ENCODE measurements at regions not wholly inside any gene's neighbourhood (a gene's known extent, or its start where the extent isn't known, plus 50 kb on each side); places are given as distances from the start of the nearest gene placed in this dataset.

DNA sequence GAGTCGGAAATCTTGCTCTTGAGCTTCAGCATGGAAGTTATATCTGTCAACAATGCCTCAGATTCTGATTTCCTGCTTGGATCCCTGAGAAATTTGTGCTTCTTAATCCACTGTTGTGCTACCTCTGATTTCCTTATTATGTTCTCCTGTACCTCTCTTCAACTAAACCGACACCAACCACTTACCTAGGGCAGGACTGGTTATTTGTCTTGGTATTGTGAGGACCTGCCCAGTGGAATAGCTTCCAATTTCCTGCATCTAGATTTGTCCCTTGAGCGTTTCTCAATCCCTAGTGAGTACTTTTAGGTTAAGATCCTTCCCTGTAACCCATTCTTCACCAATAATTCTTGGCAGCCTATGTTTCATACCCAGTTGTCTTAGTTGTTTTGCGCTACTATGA is 720.5 kb upstream of the ZNF385D start:
- H3K9ac ChIP-seq (replicated peaks; ENCODE audit: extremely low read depth, insufficient read depth, low read length): no peak overlapping the region
- H3K27me3 ChIP-seq (ENCODE audit: control insufficient read depth in 2 of 2, insufficient read depth in 2 of 2, low read length in 2 of 2): no peaks in the 10 kb centered on the region
- no peak overlapping the region for H3K4me2 ChIP-seq (ENCODE audit: insufficient read depth, low read length)
- H3K4me1 ChIP-seq (ENCODE audit: control insufficient read depth, extremely low read depth, insufficient read depth, low read length): no peaks in the 10 kb centered on the region
- no peak overlapping the region for H3K4me3 ChIP-seq (replicated peaks in 1 of 3; ENCODE audit: insufficient read depth in 1 of 3, low read depth in 1 of 3, low read length in 3 of 3)
- POLR2A ChIA-PET: no interaction called here
- TF ChIP-seq POLR2AphosphoS5 (IDR thresholded peaks at IDR 0.05; ENCODE audit: insufficient read depth, low read depth, low read length) (no peak), MYC (IDR thresholded peaks at IDR 0.05; ENCODE audit: low read depth, low read length) (no peak), EZH2 (IDR thresholded peaks at IDR 0.05; ENCODE audit: borderline replicate concordance, low read depth, low read length, severe bottlenecking) (no peak), MAX (IDR thresholded peaks at IDR 0.05; ENCODE audit: insufficient read depth, insufficient read length) (no peak), GATA2 (IDR thresholded peaks at IDR 0.05; ENCODE audit: insufficient read depth, insufficient read length, low read depth, low read length) (no peak)
- TF ChIP-seq, protein P1, sequence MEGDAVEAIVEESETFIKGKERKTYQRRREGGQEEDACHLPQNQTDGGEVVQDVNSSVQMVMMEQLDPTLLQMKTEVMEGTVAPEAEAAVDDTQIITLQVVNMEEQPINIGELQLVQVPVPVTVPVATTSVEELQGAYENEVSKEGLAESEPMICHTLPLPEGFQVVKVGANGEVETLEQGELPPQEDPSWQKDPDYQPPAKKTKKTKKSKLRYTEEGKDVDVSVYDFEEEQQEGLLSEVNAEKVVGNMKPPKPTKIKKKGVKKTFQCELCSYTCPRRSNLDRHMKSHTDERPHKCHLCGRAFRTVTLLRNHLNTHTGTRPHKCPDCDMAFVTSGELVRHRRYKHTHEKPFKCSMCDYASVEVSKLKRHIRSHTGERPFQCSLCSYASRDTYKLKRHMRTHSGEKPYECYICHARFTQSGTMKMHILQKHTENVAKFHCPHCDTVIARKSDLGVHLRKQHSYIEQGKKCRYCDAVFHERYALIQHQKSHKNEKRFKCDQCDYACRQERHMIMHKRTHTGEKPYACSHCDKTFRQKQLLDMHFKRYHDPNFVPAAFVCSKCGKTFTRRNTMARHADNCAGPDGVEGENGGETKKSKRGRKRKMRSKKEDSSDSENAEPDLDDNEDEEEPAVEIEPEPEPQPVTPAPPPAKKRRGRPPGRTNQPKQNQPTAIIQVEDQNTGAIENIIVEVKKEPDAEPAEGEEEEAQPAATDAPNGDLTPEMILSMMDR (IDR thresholded peaks at IDR 0.05; ENCODE audit: extremely low read depth in 1 of 2, insufficient read depth in 1 of 2, low read depth in 1 of 2, low read length in 2 of 2): no peak
- no peaks in the 10 kb centered on the region for H4K20me1 ChIP-seq (replicated peaks; ENCODE audit: control insufficient read depth, extremely low read depth, insufficient read depth, low read length)
- no peaks in the 10 kb centered on the region for H3K9me1 ChIP-seq (replicated peaks; ENCODE audit: control insufficient read depth, extremely low read depth, insufficient read depth, low read length)
- peaks cover 2% of the 10 kb centered on the region for H3K9me3 ChIP-seq (replicated peaks; ENCODE audit: control insufficient read depth, insufficient read depth, low read length)
- no peaks in the 10 kb centered on the region for H3K36me3 ChIP-seq (ENCODE audit: control insufficient read depth in 2 of 2, extremely low read depth in 1 of 2, insufficient read depth in 2 of 2, low read length in 2 of 2)
- intact Hi-C loops (cut with micrococcal nuclease): no loop called here
- H3K27ac ChIP-seq (ENCODE audit: insufficient read depth, low read depth, low read length): no peak overlapping the region
- BruUV-seq (replicated peaks): no TSS peak
- dilution Hi-C loops (cut with MboI; ENCODE audit: extremely low pct_ligation_motif_present, low sequenced_read_pairs): no loop called here
- CTCF ChIA-PET: no interaction called here
- H2AFZ ChIP-seq (ENCODE audit: low read depth, low read length): no peak overlapping the region
- H3K79me2 ChIP-seq (ENCODE audit: control insufficient read depth, insufficient read depth, low read length): no peaks in the 10 kb centered on the region
- no peak for DNase-seq (ENCODE audit: low read depth, low spot score)
- no peak for FAIRE-seq

All from endothelial cell of umbilical vein (primary cell).